Spinal cord (tissue), 9 donors: ENCODE measurements at regions not wholly inside any gene's neighbourhood (a gene's known extent, or its start where the extent isn't known, plus 50 kb on each side); places are given as distances from the start of the nearest gene placed in this dataset.

Experiments used
- DNase-seq, 6 donors: peaks; one replicate each; pipeline versions ENCODE4 v3.0.0 to v3.0.0-alpha.2; 2013 to 2015; ENCODE audit warnings: low spot score in 6 of 6, low read depth in 4 of 6
- H3K27ac ChIP-seq: one replicate; pipeline ENCODE4 v1.5.1; 2013; ENCODE audit warnings: low read depth, low read length, control low read depth
- H3K27me3 ChIP-seq: one replicate; pipeline ENCODE4 v1.6.1; 2013; ENCODE audit warnings: low read length; ENCODE audit not compliant: control insufficient read depth, insufficient read depth
- H3K36me3 ChIP-seq: one replicate; pipeline ENCODE4 v1.6.1; 2013; ENCODE audit warnings: low read length; ENCODE audit not compliant: control insufficient read depth, insufficient read depth
- H3K4me1 ChIP-seq: one replicate; pipeline ENCODE4 v1.6.1; 2013; ENCODE audit warnings: low read length; ENCODE audit not compliant: control insufficient read depth, insufficient read depth
- H3K4me3 ChIP-seq: one replicate; pipeline ENCODE4 v1.5.1; 2013; ENCODE audit warnings: low read depth, low read length, control low read depth
- H3K9me3 ChIP-seq: one replicate; pipeline ENCODE4 v1.6.1; 2013; ENCODE audit warnings: low read length; ENCODE audit not compliant: control insufficient read depth, insufficient read depth
- WGBS: methylation state at CpG from one replicate; pipeline ENCODE4 v1.1.5; 2013; ENCODE audit warnings: missing lambda C conversion rate; ENCODE audit not compliant: insufficient coverage; 5-methylcytosine and 5-hydroxymethylcytosine counted together
- donor health status: healthy.

DNA sequence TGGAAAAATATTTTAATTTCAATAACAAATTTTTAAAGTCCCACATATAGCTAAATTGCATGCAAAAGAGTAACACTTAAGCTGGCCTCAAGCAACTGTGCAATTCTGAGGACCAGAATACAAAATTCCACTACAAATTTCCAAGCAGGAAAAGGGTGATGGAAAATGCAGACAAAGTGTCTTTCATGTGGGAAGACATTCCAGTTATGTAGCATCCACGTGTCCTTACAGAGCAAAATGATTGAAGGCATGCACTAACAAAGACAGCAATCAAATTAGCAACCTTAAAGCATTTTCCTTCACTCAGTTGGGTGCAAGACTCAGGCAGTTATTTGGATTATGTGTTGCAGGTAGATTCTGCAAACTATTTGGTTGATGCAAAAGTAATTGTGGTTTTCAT, 203.7 kb downstream of the HERPUD2 start:
- no peaks in the 10 kb centered on the region for H3K9me3 ChIP-seq
- no peak overlapping the region for H3K27ac ChIP-seq
- no peak overlapping the region for H3K4me3 ChIP-seq
- no peak for DNase-seq
- no CpG with 5 or more reads among the region's 1 CpG for WGBS
- no peaks in the 10 kb centered on the region for H3K27me3 ChIP-seq
- H3K36me3 ChIP-seq: no peaks in the 10 kb centered on the region
- H3K4me1 ChIP-seq: no peaks in the 10 kb centered on the region

DNA sequence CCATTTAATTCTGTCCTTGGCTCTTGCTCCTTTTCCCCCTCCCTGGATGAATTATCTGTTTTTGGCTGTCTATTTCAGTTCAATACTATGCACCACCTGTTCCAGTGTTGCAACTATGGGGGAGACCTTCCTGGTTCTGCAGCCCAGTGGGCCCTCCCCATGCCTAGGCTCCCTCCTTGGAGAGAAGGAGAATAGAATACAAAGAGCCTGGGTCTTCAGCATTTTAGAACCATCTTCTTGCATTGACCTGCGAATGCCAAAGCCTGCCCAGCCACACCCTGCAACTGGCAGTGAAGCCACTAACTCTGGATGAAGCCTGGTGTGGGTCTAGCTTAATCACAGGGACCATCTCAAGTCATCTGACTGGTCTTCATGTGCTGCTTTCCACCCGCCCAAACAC, 207.1 kb downstream of the HERPUD2 start:
- no peaks in the 10 kb centered on the region for H3K27me3 ChIP-seq
- no peak for DNase-seq
- H3K27ac ChIP-seq: no peak overlapping the region
- no peak overlapping the region for H3K4me3 ChIP-seq
- no peaks in the 10 kb centered on the region for H3K4me1 ChIP-seq
- H3K9me3 ChIP-seq: no peaks in the 10 kb centered on the region
- H3K36me3 ChIP-seq: no peaks in the 10 kb centered on the region
- whole genome bisulfite sequencing: 70% methylated on average over 2 of the region's 2 CpGs

DNA sequence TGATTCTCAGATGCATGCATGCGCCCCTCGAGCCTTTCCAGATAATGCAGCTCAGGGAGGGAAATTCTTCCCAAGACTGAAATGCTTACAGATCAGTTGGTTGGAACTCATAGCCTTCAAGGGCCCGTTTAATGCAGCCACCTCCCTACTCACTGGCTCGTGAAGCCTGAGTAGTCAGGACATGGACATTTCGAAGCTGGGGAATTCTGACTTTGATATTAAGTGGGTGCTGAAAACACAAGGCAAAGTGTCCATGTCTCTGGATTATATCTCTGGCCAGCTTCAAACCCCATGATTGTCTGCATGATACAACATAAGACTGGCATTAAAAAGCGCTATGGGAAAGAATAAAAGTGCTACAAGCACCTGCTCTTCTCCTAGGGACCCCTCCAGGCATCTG, 207.5 kb downstream of the HERPUD2 start:
- H3K9me3 ChIP-seq: no peaks in the 10 kb centered on the region
- H3K4me1 ChIP-seq: no peaks in the 10 kb centered on the region
- H3K36me3 ChIP-seq: no peaks in the 10 kb centered on the region
- no peak for DNase-seq
- no peak overlapping the region for H3K4me3 ChIP-seq
- no peaks in the 10 kb centered on the region for H3K27me3 ChIP-seq
- 97% methylated on average over 3 of the region's 6 CpGs for WGBS
- no peak overlapping the region for H3K27ac ChIP-seq

DNA sequence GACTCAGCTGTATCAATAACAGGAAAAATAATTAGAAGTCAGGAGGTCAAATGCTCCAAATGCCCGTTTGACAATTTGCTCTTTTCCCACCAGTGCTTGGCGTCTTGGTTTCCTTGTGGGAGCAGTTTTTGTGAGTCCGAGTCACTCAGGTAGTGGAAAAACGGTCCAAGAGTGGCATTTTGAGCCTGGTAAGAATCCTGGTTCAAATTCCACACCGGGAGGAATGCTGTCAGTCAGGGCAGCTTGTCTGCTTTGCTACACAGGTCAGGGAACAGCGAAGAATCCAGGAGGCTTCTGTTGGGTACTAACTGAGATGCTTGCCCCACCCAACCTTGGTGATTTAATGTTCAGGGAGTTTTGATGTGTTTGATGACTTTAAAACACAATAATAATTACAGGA, 209.5 kb downstream of the HERPUD2 start:
- WGBS: 55% methylated on average over 3 of the region's 6 CpGs
- Histone ChIP-seq H3K36me3 (no peaks in the 10 kb centered on the region), H3K27ac (no peak overlapping the region), H3K4me1 (peaks cover 4% of the 10 kb centered on the region), H3K9me3 (no peaks in the 10 kb centered on the region), H3K4me3 (no peak overlapping the region), H3K27me3 (no peaks in the 10 kb centered on the region)
- no peak for DNase-seq

DNA sequence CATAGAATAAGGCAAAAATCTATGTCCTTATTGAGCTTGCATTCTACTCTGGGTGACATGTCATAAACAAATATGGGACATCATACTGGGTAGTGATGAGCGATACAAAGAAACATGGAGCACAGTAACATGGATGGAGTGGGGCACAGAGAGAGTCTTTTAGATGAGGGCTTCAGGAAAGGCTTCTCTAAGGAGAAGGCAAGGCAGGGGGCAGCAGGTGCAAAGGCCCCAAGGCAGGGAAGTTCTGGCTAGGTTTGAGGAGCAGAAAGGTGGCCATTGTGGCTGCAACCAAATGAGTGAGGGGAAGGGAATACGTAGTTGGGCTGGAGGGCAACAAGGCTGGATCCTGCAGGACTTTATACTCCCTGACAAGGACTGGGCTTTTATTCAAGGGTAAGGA, 211.4 kb downstream of the HERPUD2 start:
- H3K36me3 ChIP-seq: no peaks in the 10 kb centered on the region
- peaks cover 7% of the 10 kb centered on the region for H3K4me1 ChIP-seq
- no peak overlapping the region for H3K27ac ChIP-seq
- H3K27me3 ChIP-seq: no peaks in the 10 kb centered on the region
- 94% methylated on average over 2 of the region's 2 CpGs for WGBS
- no peak overlapping the region for H3K4me3 ChIP-seq
- no peak for DNase-seq
- H3K9me3 ChIP-seq: no peaks in the 10 kb centered on the region

DNA sequence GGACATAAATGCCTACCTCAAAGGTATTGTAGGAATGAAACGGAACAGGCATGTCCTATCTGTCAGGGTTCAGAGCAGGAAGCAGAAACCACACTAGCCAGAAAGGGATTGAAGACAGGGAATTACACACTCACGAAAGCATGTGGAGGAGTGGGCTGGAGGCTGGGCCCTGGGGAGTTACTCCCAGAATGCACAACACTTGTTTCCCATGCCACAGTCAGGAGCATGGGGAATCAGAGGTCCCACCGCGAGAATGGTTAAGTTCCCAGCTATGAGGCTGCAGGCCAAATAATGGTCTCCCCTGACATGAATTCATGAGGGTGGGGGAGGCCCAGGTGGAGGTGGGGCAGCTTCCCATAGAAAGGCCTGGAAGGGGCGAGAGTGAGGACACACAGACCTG, 212.7 kb downstream of the HERPUD2 start:
- Histone ChIP-seq H3K4me3 (no peak overlapping the region), H3K4me1 (peaks cover 7% of the 10 kb centered on the region), H3K9me3 (no peaks in the 10 kb centered on the region), H3K27me3 (no peaks in the 10 kb centered on the region), H3K36me3 (no peaks in the 10 kb centered on the region), H3K27ac (no peak overlapping the region)
- DNase-seq: no peak
- 97% methylated on average over 3 of the region's 5 CpGs for WGBS

DNA sequence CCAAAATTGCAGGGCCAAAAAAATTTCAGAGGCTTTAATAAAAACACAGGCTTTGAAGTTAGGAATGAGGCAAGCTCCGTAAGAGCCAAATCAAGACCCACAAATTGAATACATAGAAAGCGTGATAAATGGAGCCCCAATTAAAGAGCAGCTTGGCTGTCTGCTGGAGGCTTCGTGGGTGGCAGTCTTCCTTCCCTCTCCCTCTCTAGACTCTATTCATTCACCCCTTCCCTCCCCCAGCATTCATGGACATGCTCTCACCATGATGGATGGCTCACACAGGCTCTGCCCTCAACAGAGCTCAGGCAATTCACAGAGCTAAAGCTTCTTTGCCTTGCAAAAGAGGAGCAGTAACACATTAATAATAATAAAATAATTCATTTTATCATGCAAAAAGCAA, 214.1 kb downstream of the HERPUD2 start:
- Histone ChIP-seq H3K4me1 (peaks cover 7% of the 10 kb centered on the region), H3K36me3 (no peaks in the 10 kb centered on the region), H3K27me3 (no peaks in the 10 kb centered on the region), H3K4me3 (no peak overlapping the region), H3K27ac (no peak overlapping the region), H3K9me3 (no peaks in the 10 kb centered on the region)
- WGBS: 15% methylated on average over 3 of the region's 3 CpGs
- DNase-seq: peak in 5 of 6 donors; percentile 15 to 79 (median 58)

DNA sequence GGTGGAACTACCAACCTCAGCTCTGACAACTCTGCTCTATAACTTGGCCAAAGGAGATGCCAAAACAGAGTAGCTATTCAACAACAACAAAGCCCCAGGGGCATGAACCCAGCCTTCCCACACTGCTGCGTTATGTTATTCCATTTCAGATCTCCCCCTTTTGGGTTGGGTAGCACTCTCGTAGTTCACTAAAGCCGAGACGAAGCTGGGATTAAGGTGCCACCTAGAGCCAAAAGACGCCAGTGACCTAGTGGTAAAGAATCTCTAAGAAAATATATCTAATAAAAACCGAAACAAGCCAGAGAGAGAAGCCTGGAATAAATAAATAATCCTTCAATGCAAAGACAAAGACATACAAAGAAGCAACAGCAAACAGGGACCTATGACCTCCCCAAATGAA, 217.3 kb downstream of the HERPUD2 start:
- no peak for DNase-seq
- Histone ChIP-seq H3K9me3 (peaks cover 1% of the 10 kb centered on the region), H3K27me3 (no peaks in the 10 kb centered on the region), H3K4me3 (no peak overlapping the region), H3K27ac (no peak overlapping the region), H3K36me3 (no peaks in the 10 kb centered on the region), H3K4me1 (peaks cover 7% of the 10 kb centered on the region)
- WGBS: 33% methylated on average over 1 of the region's 6 CpGs

DNA sequence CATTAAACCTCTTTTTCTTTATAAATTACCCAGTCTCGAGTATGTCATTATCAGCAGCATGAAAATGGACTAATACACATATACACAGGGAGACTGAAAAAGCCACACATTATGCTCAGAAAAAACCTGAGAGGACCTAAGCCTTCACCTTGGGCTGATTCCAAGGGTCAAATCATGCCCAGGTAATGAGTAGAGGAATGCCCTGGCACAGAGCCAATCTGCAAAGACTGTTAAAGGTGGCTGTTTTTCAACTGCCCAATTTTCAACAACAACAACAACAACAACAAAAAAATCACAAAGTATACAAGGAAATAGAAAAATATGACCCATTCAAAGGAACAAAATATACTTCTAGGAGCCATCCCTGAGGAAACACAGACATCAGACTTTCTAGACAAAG, 220.2 kb upstream of the TBX20 start:
- Histone ChIP-seq H3K4me1 (no peaks in the 10 kb centered on the region), H3K27ac (no peak overlapping the region), H3K9me3 (peaks cover 1% of the 10 kb centered on the region), H3K27me3 (no peaks in the 10 kb centered on the region), H3K4me3 (no peak overlapping the region), H3K36me3 (no peaks in the 10 kb centered on the region)
- no peak for DNase-seq
- WGBS: 83% methylated on average over 1 of the region's 1 CpG

DNA sequence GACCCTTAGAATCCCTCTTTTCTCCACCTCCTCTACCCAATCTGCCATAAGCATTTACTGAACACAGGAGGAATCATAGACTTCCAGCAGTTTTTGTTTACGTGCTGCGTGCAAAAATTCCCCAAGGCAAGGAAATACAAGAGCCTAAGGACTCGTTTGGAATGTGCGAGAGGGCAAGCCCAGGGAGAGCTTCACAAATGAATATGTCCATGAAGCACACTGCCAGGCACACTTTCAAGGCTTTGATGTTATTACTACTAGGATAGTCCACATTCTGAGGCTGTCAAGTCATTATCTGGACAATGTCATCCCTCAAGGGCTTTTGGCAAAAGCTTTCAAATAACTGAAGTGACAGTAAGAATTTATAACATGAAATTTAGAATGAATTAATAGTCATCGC, 214.7 kb upstream of the TBX20 start:
- Histone ChIP-seq H3K9me3 (no peaks in the 10 kb centered on the region), H3K27ac (no peak overlapping the region), H3K4me1 (peaks cover 8% of the 10 kb centered on the region), H3K36me3 (no peaks in the 10 kb centered on the region), H3K4me3 (no peak overlapping the region), H3K27me3 (no peaks in the 10 kb centered on the region)
- no CpG with 5 or more reads among the region's 5 CpGs for WGBS
- DNase-seq: no peak
